GM21723 (cell line): ENCODE measurements at regions not wholly inside any gene's neighbourhood (a gene's known extent, or its start where the extent isn't known, plus 50 kb on each side); places are given as distances from the start of the nearest gene placed in this dataset.

Experiments
- ATAC-seq: cut with Tn5 transposase; IDR thresholded peaks from one replicate; pipeline ENCODE4 v1.9.1; 2021; ENCODE audit warnings: mild to moderate bottlenecking, moderate library complexity; ENCODE audit not compliant: unreplicated experiment

DNA sequence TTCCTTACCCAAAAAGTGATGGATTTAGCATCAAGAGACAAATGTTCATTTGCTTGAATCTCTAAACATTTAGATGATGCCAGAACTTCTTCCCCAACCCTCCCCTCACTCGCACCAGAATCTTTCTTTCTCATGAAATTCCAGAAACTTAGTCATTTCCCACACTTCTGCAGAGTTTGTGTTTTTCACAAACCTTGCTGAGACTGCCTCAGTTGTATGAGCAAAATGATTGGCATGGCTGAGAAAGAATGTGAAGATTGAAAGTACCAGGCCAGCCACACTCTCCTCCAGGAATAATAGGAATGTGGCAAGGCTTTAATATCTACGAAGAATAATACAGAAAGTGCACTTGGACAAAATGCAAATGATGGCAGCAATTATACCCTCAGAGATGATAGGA lies 428.3 kb upstream of the CDH6 start:
- no peak for ATAC-seq

DNA sequence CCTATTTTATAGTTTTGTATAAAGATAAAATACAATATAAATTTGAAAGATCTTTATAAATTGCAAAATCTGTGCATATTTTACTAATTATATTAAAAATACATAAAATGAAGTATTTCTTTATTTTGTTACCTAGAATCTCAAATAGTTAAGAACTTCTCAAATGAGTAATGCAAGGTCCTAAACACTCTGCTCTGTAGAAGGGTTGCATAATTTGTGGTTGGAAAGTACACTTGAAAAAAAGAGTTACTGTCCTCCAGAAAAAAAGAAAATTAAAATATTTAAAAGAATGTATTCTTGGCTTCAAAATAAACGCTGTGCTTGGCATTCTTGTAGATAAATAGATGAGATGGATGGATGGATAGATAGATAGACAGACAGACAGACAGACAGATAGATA lies 428.8 kb upstream of the CDH6 start:
- ATAC-seq, result no peak

DNA sequence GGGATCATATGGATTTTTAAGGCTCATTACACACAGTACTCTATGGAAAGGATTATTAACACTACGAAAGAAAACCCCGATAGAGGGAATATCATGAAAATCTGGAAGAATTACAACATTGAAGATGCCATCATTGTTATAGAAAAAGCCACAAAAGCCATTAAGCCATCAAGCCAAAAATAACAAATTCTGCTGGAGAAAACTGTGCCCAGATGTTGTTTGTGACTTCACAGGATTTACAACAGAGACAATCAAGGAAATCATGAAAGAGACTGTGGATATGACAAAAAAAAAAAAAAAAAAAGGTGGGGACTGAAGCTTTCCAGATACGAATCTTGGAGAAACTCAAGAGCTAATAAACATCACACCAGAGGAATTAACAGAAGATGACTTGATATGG lies 433.8 kb upstream of the CDH6 start:
- ATAC-seq, result no peak

DNA sequence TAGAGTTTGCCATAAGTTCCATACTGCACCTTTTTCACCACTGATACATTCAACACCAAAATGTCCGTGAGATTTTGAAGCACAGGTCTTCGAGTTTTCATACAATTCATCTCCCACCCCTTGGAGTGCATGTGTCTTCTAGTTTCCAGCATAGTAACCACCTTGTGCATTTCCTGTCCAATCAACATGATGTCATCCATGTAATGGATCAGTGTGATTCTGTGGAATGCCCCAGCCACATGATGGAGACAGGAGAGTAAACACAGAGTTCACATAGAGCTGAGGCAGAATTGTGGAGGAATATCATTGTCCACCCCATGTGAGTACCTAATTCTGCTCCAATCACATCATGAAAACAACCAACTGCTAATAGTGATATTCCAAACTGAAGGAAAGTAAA lies 441.5 kb upstream of the CDH6 start:
- ATAC-seq, result no peak

DNA sequence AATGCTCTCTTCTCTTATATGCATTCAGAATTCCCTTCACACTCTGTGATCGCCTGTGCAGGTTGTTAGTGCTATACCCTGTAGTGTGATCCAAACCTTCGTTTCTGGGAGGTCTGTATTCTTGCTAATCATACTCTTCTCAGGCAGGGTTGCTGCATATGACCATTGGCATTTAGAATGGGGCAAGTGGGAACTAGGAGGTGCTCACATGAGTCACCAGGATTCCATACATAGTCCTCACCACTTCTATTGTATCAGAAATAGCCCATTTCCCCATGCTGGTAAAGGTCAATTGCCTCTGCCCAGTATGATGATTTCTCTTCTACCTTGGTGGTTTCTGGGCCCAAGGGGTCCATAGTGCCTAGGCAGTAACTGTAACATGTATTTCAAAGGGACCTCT lies 443.5 kb upstream of the CDH6 start:
- no peak for ATAC-seq

DNA sequence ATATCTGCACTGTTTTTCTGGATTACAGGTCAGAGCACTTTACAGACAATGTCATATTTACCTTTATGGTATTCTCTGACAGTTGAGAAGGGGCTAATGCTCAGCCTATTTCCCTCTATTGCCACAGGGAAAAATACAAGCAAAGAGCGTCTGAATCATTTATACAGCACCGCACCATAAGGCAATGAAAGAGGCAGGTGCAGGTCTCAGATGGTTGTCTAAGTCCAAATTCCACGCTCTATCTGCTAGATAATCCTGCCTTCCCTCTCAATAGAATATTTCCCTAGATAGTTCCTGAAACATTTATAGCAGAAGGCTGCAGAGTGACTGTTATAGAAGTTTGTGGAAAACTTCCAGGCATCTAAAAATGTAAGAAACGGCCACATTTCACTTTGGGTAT lies 446.1 kb upstream of the CDH6 start:
- ATAC-seq, result no peak

DNA sequence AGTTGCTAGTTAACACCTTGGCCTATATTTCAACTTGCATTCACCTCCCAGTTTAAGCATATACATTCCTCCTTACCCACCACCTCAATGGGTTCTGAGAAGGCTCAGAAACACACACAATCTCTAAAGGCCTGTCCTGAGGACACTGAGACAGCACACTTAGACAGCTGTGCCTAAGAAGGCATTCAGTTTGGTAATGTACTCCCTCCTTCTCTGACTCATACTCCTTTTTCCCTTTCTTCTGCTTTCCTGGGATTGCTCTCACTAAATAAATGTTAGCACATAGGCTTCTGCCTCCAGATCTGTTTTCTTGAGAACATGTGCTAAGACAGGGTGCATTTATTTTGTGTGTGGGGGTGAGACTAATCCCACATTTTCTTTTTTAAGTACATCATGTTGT lies 456.8 kb upstream of the CDH6 start:
- no peak for ATAC-seq

DNA sequence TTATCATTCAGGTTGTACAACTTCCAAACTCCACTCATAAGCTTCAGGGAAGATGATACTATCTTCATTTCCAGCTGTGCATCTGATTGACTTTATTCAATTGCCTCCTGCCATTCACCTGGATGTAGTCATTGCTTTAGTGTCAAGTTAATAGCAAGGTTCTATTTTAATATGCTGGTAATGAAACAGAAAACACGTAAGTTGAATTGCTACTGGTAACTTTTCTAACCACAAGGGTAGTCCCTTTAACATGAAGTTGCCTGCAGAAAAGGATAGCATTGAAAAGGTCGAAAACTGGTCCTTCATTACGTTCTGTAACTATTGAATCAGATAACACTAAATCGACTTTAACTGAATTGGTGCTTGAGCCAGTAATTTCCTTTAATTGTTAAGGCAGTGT lies 459.4 kb upstream of the CDH6 start:
- no peak for ATAC-seq

DNA sequence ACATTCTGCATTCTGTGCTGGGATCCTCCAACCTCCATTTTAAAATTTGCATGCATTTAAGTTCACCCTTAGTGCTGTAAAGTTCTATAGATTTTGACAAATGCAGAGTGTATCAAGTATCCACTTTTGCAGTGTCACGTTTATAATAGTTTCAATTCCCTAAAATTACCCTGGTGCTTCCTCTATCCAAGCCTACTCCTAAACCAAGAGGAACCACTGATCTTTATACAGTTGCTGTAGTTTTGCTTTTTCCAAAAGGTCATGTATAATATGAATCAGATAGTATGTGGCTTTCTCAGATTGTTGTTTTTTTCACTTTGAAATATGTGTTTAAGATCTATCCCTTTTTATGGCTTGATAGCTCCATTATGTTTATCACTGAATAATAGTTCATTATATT lies 468.4 kb upstream of the CDH6 start:
- ATAC-seq, result no peak

DNA sequence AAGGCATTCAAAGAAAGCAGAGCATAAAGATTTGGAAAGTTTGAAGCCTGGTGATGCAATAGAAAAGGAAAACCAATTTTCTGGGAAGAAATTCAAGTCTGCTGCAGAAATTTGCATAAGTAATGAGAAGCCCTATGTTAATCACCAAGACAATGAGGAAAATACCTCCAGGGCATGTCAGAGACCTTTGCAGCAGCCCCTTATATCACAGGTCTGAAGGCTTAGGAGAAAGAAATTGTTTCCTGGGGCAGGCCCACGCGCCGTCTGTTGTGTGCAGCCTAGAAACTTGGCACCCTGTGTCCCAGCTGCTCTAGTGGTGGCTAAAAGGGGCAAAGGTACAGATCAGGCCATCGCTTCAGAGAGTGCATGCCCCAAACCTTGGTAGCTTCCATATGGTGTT lies 495.3 kb upstream of the CDH6 start:
- ATAC-seq, result no peak

DNA sequence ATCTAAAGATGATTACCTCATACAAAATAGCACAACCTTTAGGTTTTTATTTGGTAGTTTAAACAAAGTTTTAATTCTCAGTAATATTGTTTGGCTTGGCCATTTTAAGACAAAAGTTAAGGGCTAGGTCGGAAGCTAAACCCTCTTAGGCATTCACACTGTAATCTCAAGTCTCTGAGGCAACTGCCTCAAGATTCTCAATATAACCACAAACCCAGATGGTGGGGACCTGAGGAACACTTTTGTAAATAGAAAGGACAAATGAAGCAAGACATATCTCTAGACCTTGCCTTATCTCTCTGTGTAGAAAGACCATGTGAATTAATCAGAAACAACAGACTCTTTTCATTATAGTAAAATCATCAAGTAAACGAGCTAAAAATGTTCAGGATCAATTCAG lies 500.2 kb upstream of the CDH6 start:
- ATAC-seq, result no peak

DNA sequence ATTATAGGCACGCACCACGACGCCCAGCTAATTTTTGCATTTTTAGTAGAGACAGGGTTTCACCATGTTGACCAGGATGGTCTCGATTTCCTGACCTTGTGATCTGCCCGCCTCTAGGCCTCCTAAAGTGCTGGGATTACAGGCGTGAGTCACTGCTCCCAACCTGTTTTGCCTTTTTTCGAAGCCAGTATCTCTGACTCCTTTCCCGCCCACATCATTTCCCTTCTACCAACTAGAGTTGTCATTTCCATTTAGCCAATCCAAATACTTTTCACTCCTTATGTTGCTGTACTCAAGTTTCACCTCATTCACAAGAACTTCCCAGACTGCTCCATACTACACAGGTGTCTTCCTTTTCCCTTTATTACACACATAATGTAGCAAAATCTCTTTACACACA lies 502.6 kb upstream of the CDH6 start:
- no peak for ATAC-seq

DNA sequence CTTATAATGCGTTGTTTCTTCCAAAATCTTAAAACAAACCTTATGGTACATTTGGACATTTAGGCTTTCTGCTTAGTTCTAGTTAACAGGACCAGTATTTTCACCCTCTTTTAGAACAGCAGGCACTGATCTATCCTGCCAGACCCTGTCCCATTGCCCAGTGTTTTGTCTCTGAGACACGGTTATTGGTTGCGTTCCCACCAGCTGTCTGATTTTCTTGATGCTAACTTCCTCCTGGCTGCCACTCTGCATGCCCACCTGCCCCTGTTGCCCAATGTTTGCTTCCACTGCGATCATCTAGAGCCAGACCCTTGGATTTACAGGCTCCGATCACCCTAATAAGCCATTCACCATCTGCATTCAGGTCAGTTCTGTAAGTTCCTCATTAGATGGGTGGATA lies 506.0 kb upstream of the CDH6 start:
- no peak for ATAC-seq

DNA sequence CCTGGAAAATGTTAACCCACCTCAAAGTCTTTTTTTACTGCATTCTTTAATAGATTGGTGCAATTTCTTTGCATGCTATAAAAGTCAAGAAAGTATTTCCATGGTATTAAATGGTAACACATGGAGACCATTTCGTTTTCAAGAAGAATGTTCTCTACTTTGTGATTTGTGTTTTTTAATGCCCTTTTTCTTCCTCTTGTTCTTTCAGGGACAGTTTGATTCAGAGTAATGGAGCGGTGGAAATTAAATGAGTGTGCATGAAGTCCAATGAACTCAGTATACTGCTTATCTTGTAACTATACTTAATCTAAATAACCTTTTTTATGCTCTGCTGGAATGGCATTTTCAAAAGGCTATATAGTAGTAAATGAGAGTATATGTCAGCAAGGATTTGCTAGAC lies 507.0 kb upstream of the CDH6 start:
- no peak for ATAC-seq

DNA sequence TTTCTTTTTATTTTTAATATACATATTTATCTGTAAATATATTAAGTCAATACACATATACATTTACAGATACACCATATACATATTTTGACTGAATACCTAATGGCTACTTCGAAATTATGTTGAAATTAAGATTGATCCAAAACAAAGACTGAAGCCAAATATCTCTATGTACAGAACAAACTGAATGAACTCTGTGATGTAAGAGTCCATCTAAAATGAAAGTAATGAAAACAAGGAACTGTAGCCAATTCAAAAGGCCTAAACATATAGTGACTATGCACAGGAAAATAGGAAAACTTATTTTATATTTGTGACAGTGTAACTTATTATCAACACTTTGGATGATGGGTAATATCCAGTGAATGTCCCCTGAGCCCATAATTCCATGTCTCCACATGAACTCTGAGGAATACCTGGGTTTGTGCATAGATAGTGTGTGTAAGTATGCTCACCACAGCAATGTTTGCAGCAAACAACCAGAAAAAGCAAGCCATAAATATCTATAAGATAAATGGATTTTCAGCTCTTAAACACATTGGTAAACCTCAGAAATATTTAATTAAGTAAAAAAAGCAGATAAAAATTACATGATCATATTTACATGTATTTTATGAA lies 517.2 kb upstream of the CDH6 start:
- ATAC-seq, result no peak

DNA sequence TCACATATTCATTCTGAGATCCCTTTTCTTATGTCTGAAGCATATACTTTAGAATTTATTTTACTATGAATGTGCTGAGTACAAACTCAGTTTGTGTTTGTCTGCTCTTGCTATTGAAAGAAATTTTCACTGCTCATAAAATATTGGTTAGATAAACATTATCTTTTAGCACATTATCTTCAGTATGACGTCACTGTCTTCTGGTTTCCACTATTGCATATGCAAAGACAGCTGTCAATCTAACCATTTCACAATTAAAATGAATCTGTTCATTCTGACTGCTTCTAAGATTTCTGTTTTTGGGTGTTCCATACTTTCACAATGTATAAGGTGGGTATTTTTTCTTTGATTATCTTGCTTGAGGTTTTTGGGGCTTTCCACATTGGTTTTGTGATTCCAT lies 526.2 kb upstream of the CDH6 start:
- no peak for ATAC-seq

DNA sequence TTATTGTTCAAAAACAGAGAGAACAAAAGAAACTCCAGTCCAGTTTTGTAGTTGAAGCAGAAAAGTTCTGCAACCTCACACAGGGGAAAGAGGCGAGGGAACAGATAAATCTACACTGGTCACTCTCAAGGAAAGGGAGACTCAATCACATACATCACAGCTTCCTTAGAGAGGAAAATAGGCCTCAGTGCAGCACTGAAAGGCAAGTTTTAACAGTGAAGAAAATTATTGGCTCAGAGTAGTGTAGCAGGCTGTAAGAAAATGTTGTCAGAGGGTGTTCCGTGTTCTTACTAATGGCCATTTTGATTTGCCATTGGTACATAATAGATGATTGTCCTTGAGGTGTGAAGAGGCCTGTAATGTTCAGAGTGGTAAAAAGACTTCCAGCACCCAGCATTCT lies 530.0 kb upstream of the CDH6 start:
- no peak for ATAC-seq

DNA sequence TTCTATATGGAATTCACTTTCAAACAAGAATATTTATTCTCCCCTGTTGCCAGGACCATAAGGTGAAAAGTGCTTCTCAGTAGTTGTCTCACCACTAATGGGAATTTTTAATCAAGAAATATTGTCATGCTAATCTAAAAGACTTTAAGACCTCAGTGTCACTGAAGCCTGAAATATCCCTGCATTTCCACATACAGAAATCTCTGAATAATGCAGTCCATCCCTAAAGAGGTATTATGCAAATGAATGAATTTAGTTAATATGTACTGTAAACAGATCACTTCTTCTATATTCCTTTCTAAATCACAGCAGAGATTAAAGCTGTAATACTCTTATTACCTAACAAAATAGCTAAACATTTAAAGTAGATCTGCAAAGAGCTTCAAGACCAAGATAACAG lies 531.1 kb upstream of the CDH6 start:
- no peak for ATAC-seq

DNA sequence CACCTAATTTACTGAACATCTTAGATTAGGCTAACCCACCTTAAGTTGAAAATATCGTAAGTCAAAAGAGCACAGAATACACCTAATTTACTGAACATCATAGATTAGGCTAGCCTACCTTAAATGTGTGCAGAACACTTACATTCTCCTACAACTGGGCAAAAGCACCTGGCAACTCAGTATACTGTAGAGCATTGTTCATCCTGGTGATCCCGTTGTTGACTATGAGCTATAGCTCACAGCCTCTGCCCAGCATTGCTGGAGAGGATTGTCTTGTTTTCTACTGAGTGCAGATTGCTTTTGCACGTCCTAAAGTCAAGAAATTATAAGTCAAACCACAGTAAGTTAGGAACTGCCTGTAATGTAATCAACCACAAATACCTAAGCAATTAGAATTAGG lies 531.8 kb upstream of the CDH6 start:
- no peak for ATAC-seq

DNA sequence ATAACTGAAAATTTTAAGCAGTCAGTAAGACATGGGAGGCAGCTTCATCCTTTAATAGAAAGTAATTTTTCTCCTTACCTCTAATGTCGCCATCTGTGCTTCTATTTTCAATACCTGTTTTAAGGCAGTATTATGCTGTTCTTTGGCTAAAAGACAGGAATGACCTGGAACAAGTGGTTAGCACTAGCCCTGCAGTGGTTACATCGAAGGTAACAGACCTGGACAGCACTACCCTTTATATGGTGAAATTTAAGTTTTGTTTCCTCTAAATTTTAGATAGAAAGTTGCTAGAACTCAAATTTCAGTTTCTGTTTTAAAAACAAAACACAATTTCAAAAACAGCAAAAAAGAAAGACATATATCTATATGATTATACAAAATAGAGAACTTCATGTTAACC lies 534.1 kb upstream of the CDH6 start:
- no peak for ATAC-seq

DNA sequence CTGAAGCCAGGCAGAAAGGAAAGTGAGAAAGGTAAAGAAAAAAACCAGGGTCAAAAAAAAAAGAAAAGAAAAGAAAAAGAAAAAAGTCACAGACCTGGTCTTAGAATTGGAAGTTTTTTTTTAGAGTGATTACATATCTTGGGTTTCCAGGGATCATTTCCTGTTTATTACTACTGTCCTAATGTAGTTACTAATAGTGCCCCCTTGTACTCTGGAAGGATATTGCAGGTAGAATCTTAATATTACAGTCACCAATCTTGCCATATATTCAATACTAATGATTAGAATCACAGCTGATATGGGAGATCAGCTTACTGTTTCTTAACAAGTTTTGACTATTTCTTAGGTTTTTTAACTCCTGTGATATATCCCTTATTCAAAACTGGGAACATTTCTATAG lies 543.2 kb upstream of the CDH6 start:
- ATAC-seq, result no peak

DNA sequence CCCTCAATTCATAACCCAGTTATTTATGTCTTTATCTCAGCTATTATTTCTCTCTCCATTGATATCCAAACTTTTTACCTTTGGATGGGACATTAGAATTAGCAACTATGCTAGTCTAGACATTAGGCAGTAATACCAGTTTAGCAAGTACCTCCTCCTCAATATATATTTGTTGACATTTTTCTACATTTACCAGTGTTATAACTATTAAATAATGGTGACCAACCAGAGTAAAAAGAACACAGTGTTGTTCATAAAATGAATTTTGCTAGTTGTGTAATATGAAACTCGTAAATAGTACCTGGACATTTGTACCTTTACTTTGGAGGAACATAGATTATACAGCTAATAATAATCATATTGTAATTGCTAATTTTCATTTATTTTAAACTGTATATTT lies 554.6 kb upstream of the CDH6 start:
- no peak for ATAC-seq

DNA sequence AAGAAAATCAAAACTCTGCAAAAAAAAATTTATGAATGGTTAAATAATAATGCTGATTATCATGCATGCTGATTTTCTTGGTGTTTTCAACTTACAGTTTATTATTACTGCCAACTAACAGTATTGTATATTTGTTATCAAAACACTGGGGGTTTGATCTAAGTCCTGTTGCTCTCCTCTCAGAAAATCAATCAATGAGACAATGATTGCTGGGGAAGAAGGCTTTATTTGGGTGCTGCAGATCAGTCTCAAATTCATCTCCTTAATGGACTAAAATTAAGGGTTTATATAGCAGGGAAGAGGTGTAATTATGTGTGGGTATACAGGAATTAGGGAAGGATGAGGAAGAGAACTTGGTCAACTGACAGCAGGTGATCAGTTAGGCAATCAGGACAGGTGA lies 565.5 kb upstream of the CDH6 start:
- ATAC-seq, result no peak

DNA sequence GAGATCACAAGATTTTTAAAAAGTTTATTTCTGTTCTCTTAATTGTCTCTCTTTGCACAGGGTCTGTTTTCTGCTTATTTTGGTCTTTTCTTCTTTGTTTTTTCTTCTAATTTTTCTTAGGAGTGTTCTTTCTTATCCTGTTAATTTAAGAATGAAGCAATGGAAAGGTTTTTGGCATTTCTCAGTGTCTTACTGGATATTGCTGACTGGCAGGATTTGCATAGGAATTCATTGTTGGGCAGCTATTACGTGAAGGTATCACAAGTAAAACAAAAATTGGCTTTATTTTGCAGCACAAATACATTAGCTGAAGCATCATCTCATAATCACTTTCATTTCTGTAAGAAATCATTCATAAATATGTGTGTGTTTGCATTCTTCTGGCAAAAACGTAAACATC lies 566.9 kb upstream of the CDH6 start:
- ATAC-seq, result no peak
